DOHH2 (cell line): ENCODE measurements at regions not wholly inside any gene's neighbourhood (a gene's known extent, or its start where the extent isn't known, plus 50 kb on each side); places are given as distances from the start of the nearest gene placed in this dataset.

Source experiments
- EZH2phosphoT487 ChIP-seq: fragments of 200-600 bp; sonication (generic); IDR thresholded peaks from 2 replicates; pipeline ENCODE4 v1.6.1; 2017; ENCODE audit warnings: borderline replicate concordance, mild to moderate bottlenecking, antibody characterized with exemption, low read length, moderate library complexity, mixed read lengths
- TF ChIP-seq, protein P1 (sequence below): fragments of 200-600 bp; sonication (generic); IDR thresholded peaks from one replicate; pipeline ENCODE4 v1.5.1; 2014; ENCODE audit warnings: antibody characterized with exemption, mild to moderate bottlenecking, low read depth, low read length; ENCODE audit not compliant: poor library complexity, severe bottlenecking

DNA sequence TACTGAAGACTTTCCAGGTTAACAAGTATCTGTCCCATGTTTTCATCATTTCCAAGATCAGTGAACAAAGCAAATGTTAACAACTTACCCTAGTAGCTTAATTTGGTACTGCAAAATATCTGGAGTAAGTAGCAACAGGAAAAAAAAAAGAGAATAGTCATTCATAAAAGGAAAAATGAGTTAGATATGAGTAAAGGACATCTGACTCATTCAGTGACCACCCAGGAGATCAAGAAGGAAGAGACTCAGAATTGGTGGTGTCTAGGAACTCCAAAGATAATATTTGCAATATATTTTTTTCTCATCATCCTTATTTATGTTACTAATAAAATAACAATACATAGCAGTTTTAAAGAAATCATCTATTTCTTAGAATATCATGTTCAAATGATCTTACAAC is 253.8 kb upstream of the COL8A1 start:
- TF ChIP-seq, protein P1, sequence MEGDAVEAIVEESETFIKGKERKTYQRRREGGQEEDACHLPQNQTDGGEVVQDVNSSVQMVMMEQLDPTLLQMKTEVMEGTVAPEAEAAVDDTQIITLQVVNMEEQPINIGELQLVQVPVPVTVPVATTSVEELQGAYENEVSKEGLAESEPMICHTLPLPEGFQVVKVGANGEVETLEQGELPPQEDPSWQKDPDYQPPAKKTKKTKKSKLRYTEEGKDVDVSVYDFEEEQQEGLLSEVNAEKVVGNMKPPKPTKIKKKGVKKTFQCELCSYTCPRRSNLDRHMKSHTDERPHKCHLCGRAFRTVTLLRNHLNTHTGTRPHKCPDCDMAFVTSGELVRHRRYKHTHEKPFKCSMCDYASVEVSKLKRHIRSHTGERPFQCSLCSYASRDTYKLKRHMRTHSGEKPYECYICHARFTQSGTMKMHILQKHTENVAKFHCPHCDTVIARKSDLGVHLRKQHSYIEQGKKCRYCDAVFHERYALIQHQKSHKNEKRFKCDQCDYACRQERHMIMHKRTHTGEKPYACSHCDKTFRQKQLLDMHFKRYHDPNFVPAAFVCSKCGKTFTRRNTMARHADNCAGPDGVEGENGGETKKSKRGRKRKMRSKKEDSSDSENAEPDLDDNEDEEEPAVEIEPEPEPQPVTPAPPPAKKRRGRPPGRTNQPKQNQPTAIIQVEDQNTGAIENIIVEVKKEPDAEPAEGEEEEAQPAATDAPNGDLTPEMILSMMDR, result no peak
- TF ChIP-seq EZH2phosphoT487, result no peak
